ENCODE measurements at regions not wholly inside any gene's neighbourhood (a gene's known extent, or its start where the extent isn't known, plus 50 kb on each side); places are given as distances from the start of the nearest gene placed in this dataset.
A peak's percentile ranks its signal among the peaks of the same experiment; 100 is the strongest.
"Not testable (repeated sequence)": the region's sequence is repeated elsewhere in the genome, so short reads cannot be mapped to it uniquely, and the experiment has no call there.

GRCh38 chr20:4635781-4636180 lies 50.5 kb upstream of the PRNP start:
- no peak for ATAC-seq

- peak; percentile 28 for ATAC-seq
Measured at GRCh38 chr20:4635342-4635741, 50.9 kb upstream of the PRNP start.

DNA sequence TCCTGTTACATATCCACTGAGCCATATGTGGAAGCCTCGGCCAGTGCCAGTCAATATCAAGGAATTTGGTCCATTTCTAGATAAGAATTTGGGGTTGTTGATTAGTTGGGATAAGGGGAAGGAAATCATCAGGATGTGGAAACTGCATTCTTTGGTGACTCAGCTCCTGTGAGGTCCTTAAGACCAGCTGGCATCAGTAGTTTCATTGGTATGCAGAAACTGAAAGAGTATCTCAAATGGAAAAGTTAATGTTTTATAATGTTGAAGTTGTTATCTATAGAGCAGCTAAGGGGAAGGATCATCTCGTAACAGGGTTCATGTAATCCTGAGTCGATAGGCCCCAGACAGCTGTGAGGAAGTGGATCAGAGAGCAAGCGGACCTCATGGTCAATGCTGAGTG lies 52.5 kb upstream of the PRNP start:
- ATAC-seq, result no peak

DNA sequence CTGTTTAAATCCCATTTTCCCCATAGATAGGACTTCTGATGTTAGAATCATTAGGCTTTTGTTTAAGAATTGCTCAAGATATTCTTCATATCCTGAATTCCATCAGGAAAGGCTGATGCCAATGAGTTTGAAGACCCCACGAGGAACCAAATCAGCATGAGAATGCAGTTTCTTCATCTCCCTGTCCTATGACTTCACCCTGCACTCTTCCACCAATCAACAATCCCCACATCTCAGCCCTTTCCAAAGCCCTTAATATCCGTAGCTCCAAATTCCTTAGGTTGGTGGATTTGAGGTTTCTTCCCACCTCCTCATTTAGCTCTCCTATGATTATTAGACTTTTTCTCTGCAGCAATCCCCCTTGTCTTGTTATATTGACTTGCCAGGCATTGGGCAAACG lies 52.9 kb upstream of the PRNP start:
- ATAC-seq, result no peak

- ATAC-seq, result no peak
Measured at GRCh38 chr20:4632876-4633275, 53.4 kb upstream of the PRNP start.

- ATAC-seq, result no peak
Measured at GRCh38 chr20:4626228-4626627, 60.0 kb upstream of the PRNP start.

DNA sequence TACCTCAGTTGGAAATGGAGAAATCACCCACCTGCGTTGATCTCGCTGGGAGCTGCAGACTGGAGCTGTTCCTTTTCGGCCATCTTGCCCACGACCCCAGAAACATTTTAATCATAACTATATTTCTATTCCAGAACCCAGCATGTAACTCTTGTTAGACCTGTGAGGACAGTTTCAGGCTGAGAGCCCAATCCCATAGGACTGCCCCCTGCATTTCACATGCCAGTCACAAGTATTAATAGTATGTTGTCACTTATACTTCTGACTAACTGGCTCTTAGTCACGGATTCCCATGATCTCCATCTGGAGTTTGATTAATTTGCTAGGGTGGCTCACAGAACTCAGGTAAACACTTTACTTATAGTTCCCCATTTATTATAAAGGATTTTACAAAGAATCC lies 60.6 kb upstream of the PRNP start:
- ATAC-seq, result no peak

GRCh38 chr20:4624675-4625336 lies 61.5 kb upstream of the PRNP start:
- ATAC-seq, result not testable (repeated sequence)

GRCh38 chr20:4619144-4619543 lies 67.1 kb upstream of the PRNP start:
- not testable (repeated sequence) for ATAC-seq

DNA sequence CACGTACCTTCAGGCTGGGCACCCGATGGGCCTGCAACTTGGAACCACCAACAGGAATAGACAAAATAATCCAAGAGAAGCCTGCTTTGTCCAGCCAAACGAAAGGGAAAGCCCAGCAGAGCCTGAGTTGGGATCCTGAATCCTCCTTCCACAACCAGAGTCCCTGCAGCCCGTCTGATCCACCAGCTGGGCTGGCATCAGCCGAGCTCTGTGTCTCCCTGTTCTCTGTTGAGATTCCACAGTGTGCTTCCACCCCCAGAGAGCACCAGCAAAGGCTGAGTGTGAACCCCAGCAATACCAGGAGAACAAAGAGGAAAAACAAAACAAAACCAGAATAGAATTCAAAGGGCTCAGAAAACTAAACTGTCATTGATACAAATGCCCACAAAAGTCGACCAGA lies 68.8 kb upstream of the PRNP start:
- ATAC-seq, result no peak

DNA sequence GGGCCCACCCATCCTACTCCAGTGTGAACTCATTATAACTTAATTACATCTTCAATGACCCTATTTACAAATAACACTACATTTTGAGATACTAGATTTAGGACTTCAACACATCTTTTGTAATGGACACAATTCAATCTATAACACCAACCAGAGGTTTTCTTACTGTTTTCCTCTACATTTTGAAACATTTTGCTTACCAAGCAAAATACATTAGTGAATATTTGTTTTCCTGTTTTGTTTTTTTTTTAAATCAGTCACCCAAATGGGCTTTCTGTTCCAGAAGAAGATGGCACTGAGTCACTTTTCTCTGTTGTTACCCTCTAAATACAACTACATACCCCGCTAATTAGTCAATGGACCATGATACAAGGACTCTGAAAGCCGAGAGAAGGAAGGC lies 69.2 kb upstream of the PRNP start:
- no peak for ATAC-seq

GRCh38 chr20:4613718-4614620 lies 72.3 kb upstream of the PRNP start:
- ATAC-seq, result peak; percentile 76

DNA sequence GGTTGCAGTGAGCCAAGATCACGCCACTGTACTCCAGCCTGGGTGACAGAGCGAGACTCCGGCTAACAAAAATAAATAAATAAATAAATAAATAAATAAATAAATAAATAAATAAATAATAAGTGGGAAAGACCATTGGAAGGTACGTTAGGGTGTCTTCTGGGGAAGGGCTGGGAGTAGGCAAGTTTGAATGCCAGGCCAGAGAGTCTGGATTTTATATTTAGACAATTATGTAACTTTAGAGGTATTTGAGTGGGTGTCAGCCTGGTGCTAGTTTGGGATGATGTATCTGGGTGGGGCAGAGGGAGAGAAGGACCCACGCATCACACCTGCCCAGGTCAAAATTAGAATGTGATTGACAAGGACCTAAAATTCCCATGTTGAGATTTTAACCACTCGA lies 73.1 kb upstream of the PRNP start:
- ATAC-seq, result no peak

GRCh38 chr20:4610871-4611270 lies 75.4 kb upstream of the PRNP start:
- no peak for ATAC-seq

GRCh38 chr20:4609511-4609910 lies 76.7 kb upstream of the PRNP start:
- no peak for ATAC-seq

DNA sequence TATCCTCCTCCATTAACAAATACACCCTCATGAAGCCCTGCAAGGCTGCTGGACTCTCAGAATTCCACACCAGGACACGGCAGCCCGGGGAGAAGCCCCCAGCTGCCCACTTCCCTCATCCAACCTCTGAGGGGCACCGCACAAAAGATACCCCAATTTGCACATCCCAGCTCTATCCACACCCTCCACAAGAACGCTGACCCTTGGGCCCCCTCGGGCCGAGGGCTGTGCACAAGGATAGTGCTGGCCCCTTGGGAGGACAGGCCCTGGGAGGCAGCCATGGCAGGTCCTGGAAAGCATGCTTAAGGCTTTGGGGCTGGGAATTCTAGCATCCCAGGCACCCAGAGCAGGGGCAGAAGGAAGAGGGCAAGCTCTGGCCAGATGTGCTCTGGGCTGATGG lies 77.4 kb upstream of the PRNP start:
- ATAC-seq, result no peak

- peak; percentile 74 for ATAC-seq
Measured at GRCh38 chr20:4607287-4607713, 79.0 kb upstream of the PRNP start.

- ATAC-seq, result no peak
Measured at GRCh38 chr20:4606051-4606450, 80.2 kb upstream of the PRNP start.

GRCh38 chr20:4605166-4605565 lies 81.1 kb upstream of the PRNP start:
- ATAC-seq, result no peak

- ATAC-seq, result no peak
Measured at GRCh38 chr20:4604580-4604979, 81.7 kb upstream of the PRNP start.

- no peak for ATAC-seq
Measured at GRCh38 chr20:4603724-4604123, 82.5 kb upstream of the PRNP start.

DNA sequence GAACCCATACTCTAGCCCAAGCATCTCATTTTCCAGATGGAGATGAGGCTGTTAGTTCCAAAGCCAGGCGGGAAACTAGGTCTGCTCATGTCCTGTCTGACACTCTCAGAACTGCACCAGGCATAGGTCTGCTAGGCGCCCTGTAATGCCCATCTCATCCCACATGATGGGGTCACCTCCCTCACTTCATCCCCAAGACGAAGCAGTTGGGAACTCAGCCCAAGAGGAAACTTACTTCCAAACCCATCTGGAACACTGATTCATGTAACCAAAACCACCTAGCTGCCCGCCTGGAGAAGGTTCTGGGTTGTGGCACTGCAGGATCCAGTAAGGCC lies 84.0 kb upstream of the PRNP start:
- ATAC-seq, result no peak

DNA sequence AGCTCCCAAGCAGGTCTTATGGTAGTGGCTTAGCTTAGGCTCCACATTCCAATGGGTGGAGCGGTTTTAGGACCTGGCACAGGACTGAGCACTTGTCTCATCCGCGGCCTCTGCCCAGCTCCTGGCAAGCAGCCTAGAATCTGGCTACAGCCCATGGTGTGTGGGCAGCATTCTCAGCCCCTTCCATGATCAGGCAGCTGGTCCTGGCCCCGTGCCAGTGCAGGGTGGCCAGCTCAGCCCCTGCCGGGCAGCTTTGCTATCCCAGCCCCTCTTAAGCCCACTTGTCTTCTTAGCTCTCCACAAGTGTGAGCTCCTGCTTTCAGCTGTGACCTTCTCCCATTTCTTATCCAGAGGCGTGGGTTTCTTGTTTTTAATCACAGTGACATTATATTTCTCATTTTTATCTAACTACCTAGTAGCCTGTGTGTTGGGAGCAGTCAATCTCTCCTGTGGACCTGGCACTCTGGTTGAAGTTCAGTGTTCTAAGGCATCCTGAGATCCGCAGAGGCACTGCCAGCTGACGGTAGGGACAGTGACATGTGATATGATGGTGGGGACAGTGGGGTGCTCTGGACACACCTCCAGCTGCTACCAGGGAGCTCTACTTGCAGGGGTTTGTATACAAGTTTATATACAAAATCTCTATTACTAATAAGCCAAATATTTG lies 84.5 kb upstream of the PRNP start:
- no peak for ATAC-seq

Data from esophagus mucosa (tissue), 1 donor.